Suprapubic skin (tissue), 4 donors: ENCODE measurements at regions not wholly inside any gene's neighbourhood (a gene's known extent, or its start where the extent isn't known, plus 50 kb on each side); places are given as distances from the start of the nearest gene placed in this dataset.

ENCODE experiments used
- DNase-seq, 2 donors: peaks; one replicate each; pipeline ENCODE4 v3.0.0-alpha.2; 2019; ENCODE audit warnings: low spot score in 2 of 2
- H3K27ac ChIP-seq: fragments of 200-600 bp; sonication (generic); one replicate; pipeline ENCODE4 v1.5.1; 2019
- H3K27me3 ChIP-seq: fragments of 200-600 bp; sonication (generic); one replicate; pipeline ENCODE4 v1.5.1; 2019
- H3K36me3 ChIP-seq: fragments of 200-600 bp; sonication (generic); one replicate; pipeline ENCODE4 v1.5.1; 2019
- H3K4me1 ChIP-seq: fragments of 200-600 bp; sonication (generic); one replicate; pipeline ENCODE4 v1.5.1; 2019
- H3K4me3 ChIP-seq: fragments of 200-600 bp; sonication (generic); one replicate; pipeline ENCODE4 v1.5.1; 2019; ENCODE audit warnings: mild to moderate bottlenecking
- H3K9me3 ChIP-seq: fragments of 200-600 bp; sonication (generic); one replicate; pipeline ENCODE4 v1.5.1; 2019
- CTCF ChIP-seq, 2 donors: fragments of 200-600 bp in 1 of 2; fragments of 450-650 bp in 1 of 2; sonication (generic) in 1 of 2; IDR thresholded peaks; one replicate each; pipeline ENCODE4 v1.5.1; 2016 to 2019; ENCODE audit warnings: antibody characterized with exemption in 2 of 2, mild to moderate bottlenecking in 1 of 2, moderate library complexity in 1 of 2
- EP300 ChIP-seq: sonication (generic); formaldehyde crosslinking; IDR thresholded peaks from one replicate; pipeline ENCODE4 v1.6.1; 2017; ENCODE audit warnings: antibody characterized with exemption
- POLR2A ChIP-seq, 2 donors: fragments of 450-650 bp; IDR thresholded peaks; one replicate each; pipeline ENCODE4 v1.6.1; 2017; ENCODE audit warnings: antibody characterized with exemption in 2 of 2, mild to moderate bottlenecking in 2 of 2, moderate library complexity in 2 of 2
- POLR2AphosphoS5 ChIP-seq, 3 donors: sonication (generic); formaldehyde crosslinking; IDR thresholded peaks; one replicate each; pipeline ENCODE4 v1.6.1; 2017; ENCODE audit warnings: antibody characterized with exemption in 3 of 3
- WGBS: methylation state at CpG from one replicate; pipeline ENCODE4 v1.1.5; 2018; 5-methylcytosine and 5-hydroxymethylcytosine counted together

- H3K36me3 ChIP-seq: no peaks in the 10 kb centered on the region
- peak in 1 of 2 donors; percentile 24 for DNase-seq
- TF ChIP-seq POLR2AphosphoS5 (IDR thresholded peaks at IDR 0.05) (no peak), CTCF (IDR thresholded peaks at IDR 0.05) (no peak), POLR2A (IDR thresholded peaks at IDR 0.05) (no peak), EP300 (no peak)
- H3K27me3 ChIP-seq: no peaks in the 10 kb centered on the region
- no peak overlapping the region for H3K4me3 ChIP-seq
- no peak overlapping the region for H3K27ac ChIP-seq
- no peaks in the 10 kb centered on the region for H3K9me3 ChIP-seq
- H3K4me1 ChIP-seq: peaks cover 6% of the 10 kb centered on the region
- 93% methylated on average over 4 of the region's 4 CpGs for WGBS
These were observed 172.7 kb downstream of the ANAPC1 start for GRCh38 chr2:111711270-111711669.

- Histone ChIP-seq H3K4me3 (no peak overlapping the region), H3K27me3 (no peaks in the 10 kb centered on the region), H3K4me1 (no peaks in the 10 kb centered on the region), H3K27ac (no peak overlapping the region), H3K9me3 (no peaks in the 10 kb centered on the region), H3K36me3 (no peaks in the 10 kb centered on the region)
- DNase-seq: peak in 1 of 2 donors; percentile 59
- WGBS: 93% methylated on average over 7 of the region's 7 CpGs
- TF ChIP-seq EP300 (no peak), CTCF (IDR thresholded peaks at IDR 0.05) (no peak), POLR2AphosphoS5 (IDR thresholded peaks at IDR 0.05) (no peak), POLR2A (IDR thresholded peaks at IDR 0.05) (no peak)
These were observed 171.6 kb downstream of the ANAPC1 start for GRCh38 chr2:111712361-111712760.

GRCh38 chr2:111712940-111713515 is 171.0 kb downstream of the ANAPC1 start:
- Histone ChIP-seq H3K4me3 (no peak overlapping the region), H3K4me1 (no peaks in the 10 kb centered on the region), H3K27me3 (no peaks in the 10 kb centered on the region), H3K9me3 (no peaks in the 10 kb centered on the region), H3K27ac (no peak overlapping the region), H3K36me3 (no peaks in the 10 kb centered on the region)
- TF ChIP-seq CTCF (IDR thresholded peaks at IDR 0.05): no peak
- no peak for TF ChIP-seq POLR2AphosphoS5 (IDR thresholded peaks at IDR 0.05)
- TF ChIP-seq POLR2A (IDR thresholded peaks at IDR 0.05): no peak
- no peak for TF ChIP-seq EP300
- 92% methylated on average over 5 of the region's 5 CpGs for WGBS
- no peak for DNase-seq

- 77% methylated on average over 13 of the region's 13 CpGs for WGBS
These were observed 167.7 kb downstream of the ANAPC1 start for GRCh38 chr2:111715987-111716904.

More at GRCh38 chr2:111715987-111716904, 167.7 kb downstream of the ANAPC1 start:
- H3K36me3 ChIP-seq: no peaks in the 10 kb centered on the region
- no peaks in the 10 kb centered on the region for H3K27me3 ChIP-seq
- TF ChIP-seq POLR2AphosphoS5 (IDR thresholded peaks at IDR 0.05): no peak
- TF ChIP-seq POLR2A (IDR thresholded peaks at IDR 0.05): no peak
- TF ChIP-seq EP300: no peak
- no peak for TF ChIP-seq CTCF (IDR thresholded peaks at IDR 0.05)
- DNase-seq: peak in 1 of 2 donors; percentile 20
- H3K27ac ChIP-seq: no peak overlapping the region
- H3K4me3 ChIP-seq: no peak overlapping the region
- no peaks in the 10 kb centered on the region for H3K4me1 ChIP-seq
- H3K9me3 ChIP-seq: no peaks in the 10 kb centered on the region
